A673 (cell line): ENCODE measurements at regions not wholly inside any gene's neighbourhood (a gene's known extent, or its start where the extent isn't known, plus 50 kb on each side); places are given as distances from the start of the nearest gene placed in this dataset.

ENCODE experiments used
- BruUV-seq: library from RNA; stranded (reverse); fragments of 400-500 nt; replicated peaks from 2 replicates; lab custom pipeline; 2021; lab: Mats Ljungman, UMichigan
- CTCF ChIA-PET: fragments of 300-600 bp; sonication (Branson Sonifier 250); formaldehyde crosslinking; loops from one replicate; lab custom pipeline; 2022; ENCODE audit warnings: antibody characterized with exemption; lab: Charles Lee
- POLR2A ChIA-PET: fragments of 300-600 bp; sonication (Branson Sonifier 250); formaldehyde crosslinking; loops from one replicate; lab custom pipeline; 2022; ENCODE audit warnings: antibody characterized with exemption; ENCODE audit not compliant: low non-redundant PET; lab: Charles Lee
- DNase-seq: peaks from one replicate; pipeline ENCODE4 v3.0.0-alpha.2; 2015; ENCODE audit warnings: low spot score
- H3K27ac ChIP-seq: fragments of 200-600 bp; sonication (generic); 2 replicates; pipeline ENCODE4 v1.5.1; 2016; ENCODE audit warnings: mixed run types, low read depth, mild to moderate bottlenecking, mixed read lengths, antibody characterized with exemption, low read length; ENCODE audit not compliant: poor library complexity, severe bottlenecking
- H3K27me3 ChIP-seq: fragments of 200-600 bp; sonication (generic); replicated peaks from 2 replicates; pipeline ENCODE4 v1.6.1; 2017; ENCODE audit warnings: mixed run types, low read depth, mild to moderate bottlenecking, mixed read lengths, antibody characterized with exemption, low read length; ENCODE audit not compliant: insufficient read depth, poor library complexity
- H3K36me3 ChIP-seq: fragments of 200-600 bp; sonication (generic); 2 replicates; pipeline ENCODE4 v1.6.1; 2016; ENCODE audit warnings: mixed run types, mild to moderate bottlenecking, mixed read lengths, antibody characterized with exemption, low read length; ENCODE audit not compliant: insufficient read depth, poor library complexity, severe bottlenecking
- H3K4me1 ChIP-seq: fragments of 200-600 bp; sonication (generic); 2 replicates; pipeline ENCODE4 v1.6.1; 2017; ENCODE audit warnings: mixed run types, mild to moderate bottlenecking, mixed read lengths, antibody characterized with exemption, low read length; ENCODE audit not compliant: insufficient read depth, poor library complexity, severe bottlenecking
- H3K4me3 ChIP-seq: fragments of 200-600 bp; sonication (generic); 2 replicates; pipeline ENCODE4 v1.5.1; 2016; ENCODE audit warnings: low read depth, mixed run types, mild to moderate bottlenecking, mixed read lengths, low read length; ENCODE audit not compliant: poor library complexity, severe bottlenecking
- H3K9me3 ChIP-seq: fragments of 200-600 bp; sonication (generic); 2 replicates; pipeline ENCODE4 v1.6.1; 2016; ENCODE audit warnings: mixed run types, low read depth, mild to moderate bottlenecking, mixed read lengths, antibody characterized with exemption, low read length; ENCODE audit not compliant: poor library complexity, severe bottlenecking
- CTCF ChIP-seq: fragments of 300-800, 200-600 bp; sonication (generic); conservative IDR thresholded peaks from 2 replicates; pipeline ENCODE4 v1.5.1; 2017; ENCODE audit warnings: low read depth, mild to moderate bottlenecking, antibody characterized with exemption, low read length, moderate library complexity, mixed read lengths
- EZH2 ChIP-seq: fragments of 200-600 bp; sonication (generic); IDR thresholded peaks from 2 replicates; pipeline ENCODE4 v1.6.1; 2017; ENCODE audit warnings: borderline replicate concordance, low read depth, mild to moderate bottlenecking, mixed read lengths, antibody characterized with exemption, low read length; ENCODE audit not compliant: poor library complexity, severe bottlenecking
- intact Hi-C: fragments of 100-400 bp; cut with micrococcal nuclease; formaldehyde crosslinking; loops from one replicate; pipeline ENCODE4 v1.10.0; 2022; ENCODE audit not compliant: unreplicated experiment

- ChIA-PET CTCF (no interaction called here), POLR2A (no interaction called here)
- TF ChIP-seq CTCF (no peak), EZH2 (no peak)
- H3K4me3 ChIP-seq: no peak overlapping the region
- intact Hi-C loops: no loop called here
- no peak overlapping the region for H3K27ac ChIP-seq
- H3K27me3 ChIP-seq: no peaks in the 10 kb centered on the region
- no peaks in the 10 kb centered on the region for H3K4me1 ChIP-seq
- no TSS peak for BruUV-seq
- DNase-seq: peak; percentile 0
- H3K9me3 ChIP-seq: no peaks in the 10 kb centered on the region
- H3K36me3 ChIP-seq: no peaks in the 10 kb centered on the region
Measured at GRCh38 chr13:81987677-81988357, 1646.9 kb upstream of the SPRY2 start.

- intact Hi-C loops: no loop called here
- CTCF ChIA-PET: interaction anchor here (1.1 kb wide), 1 partner anchor 347 kb away, joined by 3 read pairs; no protein-coding TSS in a partner anchor
Measured at GRCh38 chr13:81987159-81987558, 1646.2 kb upstream of the SPRY2 start.

GRCh38 chr13:81986308-81986707, 1645.4 kb upstream of the SPRY2 start:
- TF ChIP-seq EZH2 (no peak), CTCF (no peak)
- POLR2A ChIA-PET: interaction anchor here (0.6 kb wide), 1 partner anchor 45 kb away, joined by 3 read pairs; no protein-coding TSS in a partner anchor
- intact Hi-C loops: no loop called here
- H3K4me3 ChIP-seq: no peak overlapping the region
- CTCF ChIA-PET: interaction anchor here (1.1 kb wide), 1 partner anchor 346 kb away, joined by 3 read pairs; no protein-coding TSS in a partner anchor
- H3K27ac ChIP-seq: no peak overlapping the region
- no peak for DNase-seq
- no peaks in the 10 kb centered on the region for H3K36me3 ChIP-seq
- BruUV-seq: no TSS peak
- H3K27me3 ChIP-seq: no peaks in the 10 kb centered on the region
- no peaks in the 10 kb centered on the region for H3K9me3 ChIP-seq
- H3K4me1 ChIP-seq: no peaks in the 10 kb centered on the region

More at GRCh38 chr13:81987159-81987558, 1646.2 kb upstream of the SPRY2 start:
- TF ChIP-seq CTCF (0 out of 2 replicates have a peak, but pooled peaks have one; percentile 24), EZH2 (no peak)
- Histone ChIP-seq H3K4me1 (no peaks in the 10 kb centered on the region), H3K36me3 (no peaks in the 10 kb centered on the region), H3K27me3 (no peaks in the 10 kb centered on the region), H3K9me3 (no peaks in the 10 kb centered on the region), H3K4me3 (no peak overlapping the region), H3K27ac (no peak overlapping the region)
- POLR2A ChIA-PET: no interaction called here
- peak; percentile 6 for DNase-seq
- BruUV-seq: no TSS peak
